Osteocyte (in vitro differentiated cells): ENCODE measurements at regions not wholly inside any gene's neighbourhood (a gene's known extent, or its start where the extent isn't known, plus 50 kb on each side); places are given as distances from the start of the nearest gene placed in this dataset.

Experiments used
- DNase-seq: peaks from one replicate; pipeline ENCODE4 v3.0.0; 2021; ENCODE audit warnings: mixed read lengths; ENCODE audit not compliant: unreplicated experiment; ENCODE audit errors: extremely low spot score
- H3K27ac Mint-ChIP-seq: one replicate; pipeline ENCODE4 v1.8.0; 2021; ENCODE audit warnings: mild to moderate bottlenecking, mixed read lengths; ENCODE audit not compliant: unreplicated experiment
- H3K27me3 Mint-ChIP-seq: one replicate; pipeline ENCODE4 v1.8.0; 2021; ENCODE audit warnings: mixed read lengths; ENCODE audit not compliant: unreplicated experiment
- H3K36me3 Mint-ChIP-seq: one replicate; pipeline ENCODE4 v1.8.0; 2021; ENCODE audit warnings: mixed read lengths; ENCODE audit not compliant: unreplicated experiment
- H3K4me1 Mint-ChIP-seq: one replicate; pipeline ENCODE4 v1.8.0; 2021; ENCODE audit warnings: mixed read lengths; ENCODE audit not compliant: unreplicated experiment
- H3K4me3 Mint-ChIP-seq: one replicate; pipeline ENCODE4 v1.8.0; 2021; ENCODE audit warnings: mild to moderate bottlenecking, moderate library complexity, mixed read lengths; ENCODE audit not compliant: unreplicated experiment
- H3K9me3 Mint-ChIP-seq: one replicate; pipeline ENCODE4 v1.8.0; 2021; ENCODE audit warnings: mixed read lengths; ENCODE audit not compliant: unreplicated experiment
- TF ChIP-seq, protein P1 (sequence below): fragments of 200-600 bp; sonication (generic); IDR thresholded peaks from 2 replicates; pipeline ENCODE4 v1.5.0; 2021; ENCODE audit warnings: antibody characterized with exemption, mild to moderate bottlenecking, moderate library complexity

- Mint-ChIP-seq H3K4me1 (no peaks in the 10 kb centered on the region), H3K27me3 (no peaks in the 10 kb centered on the region), H3K27ac (no peak overlapping the region), H3K36me3 (no peaks in the 10 kb centered on the region), H3K9me3 (peaks cover 10% of the 10 kb centered on the region), H3K4me3 (no peak overlapping the region)
- TF ChIP-seq, protein P1, sequence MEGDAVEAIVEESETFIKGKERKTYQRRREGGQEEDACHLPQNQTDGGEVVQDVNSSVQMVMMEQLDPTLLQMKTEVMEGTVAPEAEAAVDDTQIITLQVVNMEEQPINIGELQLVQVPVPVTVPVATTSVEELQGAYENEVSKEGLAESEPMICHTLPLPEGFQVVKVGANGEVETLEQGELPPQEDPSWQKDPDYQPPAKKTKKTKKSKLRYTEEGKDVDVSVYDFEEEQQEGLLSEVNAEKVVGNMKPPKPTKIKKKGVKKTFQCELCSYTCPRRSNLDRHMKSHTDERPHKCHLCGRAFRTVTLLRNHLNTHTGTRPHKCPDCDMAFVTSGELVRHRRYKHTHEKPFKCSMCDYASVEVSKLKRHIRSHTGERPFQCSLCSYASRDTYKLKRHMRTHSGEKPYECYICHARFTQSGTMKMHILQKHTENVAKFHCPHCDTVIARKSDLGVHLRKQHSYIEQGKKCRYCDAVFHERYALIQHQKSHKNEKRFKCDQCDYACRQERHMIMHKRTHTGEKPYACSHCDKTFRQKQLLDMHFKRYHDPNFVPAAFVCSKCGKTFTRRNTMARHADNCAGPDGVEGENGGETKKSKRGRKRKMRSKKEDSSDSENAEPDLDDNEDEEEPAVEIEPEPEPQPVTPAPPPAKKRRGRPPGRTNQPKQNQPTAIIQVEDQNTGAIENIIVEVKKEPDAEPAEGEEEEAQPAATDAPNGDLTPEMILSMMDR, result no peak
- DNase-seq, result no peak
Observed at GRCh38 chr19:28049875-28050274, 1163.1 kb downstream of the UQCRFS1 start.

DNA sequence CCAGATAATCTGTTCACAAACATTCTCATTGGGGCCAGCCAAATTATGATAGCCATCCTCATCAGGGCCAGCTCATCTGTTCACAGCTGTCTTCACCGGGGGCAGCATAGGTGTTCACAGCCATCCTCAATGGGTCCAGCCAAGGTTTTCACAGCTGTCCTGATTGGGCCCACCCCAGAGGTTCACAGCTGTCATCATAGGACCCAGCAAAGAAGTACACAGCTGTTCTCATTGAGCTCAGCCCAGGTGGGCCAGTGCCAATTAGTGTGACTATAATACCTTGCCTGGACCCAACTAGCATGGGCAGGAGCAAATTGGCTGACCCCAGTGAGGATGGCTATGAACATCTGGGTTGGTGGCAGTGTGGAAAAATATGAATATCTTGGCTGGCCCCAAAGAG is 1166.0 kb downstream of the UQCRFS1 start:
- Mint-ChIP-seq H3K36me3 (no peaks in the 10 kb centered on the region), H3K4me3 (no peak overlapping the region)

DNA sequence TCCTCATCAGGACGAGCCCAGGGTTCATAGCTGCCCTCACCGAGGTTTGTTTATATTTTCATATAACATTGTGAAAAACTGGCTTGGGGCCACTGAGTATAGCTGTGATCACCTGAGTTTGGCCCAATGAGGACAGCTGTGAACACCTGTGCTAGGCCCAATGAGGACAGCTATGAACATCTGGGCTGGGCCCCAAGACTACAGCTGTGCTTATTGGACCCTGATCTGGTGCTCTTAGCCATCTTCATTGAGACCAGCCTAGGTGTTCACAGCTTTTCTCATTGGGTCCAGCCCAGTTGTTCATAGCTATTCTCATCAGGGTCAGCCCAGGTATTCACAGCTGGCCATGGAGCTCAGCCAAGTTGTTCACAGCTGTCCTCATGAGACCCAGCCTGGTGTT is 1167.3 kb downstream of the UQCRFS1 start:
- H3K27me3 Mint-ChIP-seq, result no peaks in the 10 kb centered on the region
- no peak overlapping the region for H3K27ac Mint-ChIP-seq
- H3K36me3 Mint-ChIP-seq, result no peaks in the 10 kb centered on the region
- DNase-seq, result no peak
- H3K9me3 Mint-ChIP-seq, result peaks cover 4% of the 10 kb centered on the region
- TF ChIP-seq, protein P1, result no peak
- no peak overlapping the region for H3K4me3 Mint-ChIP-seq
- H3K4me1 Mint-ChIP-seq, result no peaks in the 10 kb centered on the region

More for the DNA sequence above, 1166.0 kb downstream of the UQCRFS1 start:
- H3K4me1 Mint-ChIP-seq, result no peaks in the 10 kb centered on the region
- no peak for DNase-seq
- peaks cover 4% of the 10 kb centered on the region for H3K9me3 Mint-ChIP-seq
- no peak overlapping the region for H3K27ac Mint-ChIP-seq
- H3K27me3 Mint-ChIP-seq, result no peaks in the 10 kb centered on the region
- TF ChIP-seq, protein P1, result no peak

GRCh38 chr19:28044477-28044876 is 1168.5 kb downstream of the UQCRFS1 start:
- H3K36me3 Mint-ChIP-seq, result no peaks in the 10 kb centered on the region

GRCh38 chr19:28042516-28042915 is 1170.4 kb downstream of the UQCRFS1 start:
- DNase-seq, result peak; percentile 66
- TF ChIP-seq, protein P1, result no peak
- Mint-ChIP-seq H3K27me3 (no peaks in the 10 kb centered on the region), H3K9me3 (peaks cover 8% of the 10 kb centered on the region), H3K4me1 (no peaks in the 10 kb centered on the region), H3K27ac (no peak overlapping the region), H3K36me3 (no peaks in the 10 kb centered on the region), H3K4me3 (no peak overlapping the region)

More at GRCh38 chr19:28044477-28044876, 1168.5 kb downstream of the UQCRFS1 start:
- Mint-ChIP-seq H3K27ac (no peak overlapping the region), H3K27me3 (no peaks in the 10 kb centered on the region), H3K4me1 (no peaks in the 10 kb centered on the region), H3K4me3 (no peak overlapping the region), H3K9me3 (peaks cover 4% of the 10 kb centered on the region)
- TF ChIP-seq, protein P1, result no peak
- no peak for DNase-seq
